Left lung (tissue), 4 donors: ENCODE measurements at regions not wholly inside any gene's neighbourhood (a gene's known extent, or its start where the extent isn't known, plus 50 kb on each side); places are given as distances from the start of the nearest gene placed in this dataset.

Experiments
- ATAC-seq: fragments of 200-7000 bp; cut with Tn5 transposase; one replicate; pipeline ENCODE4 v1.9.1; 2020; ENCODE audit warnings: moderate library complexity
- DNase-seq, 4 donors: peaks; one replicate each; pipeline ENCODE4 v3.0.0-alpha.2; 2013 to 2020
- H3K27ac ChIP-seq, 2 donors: fragments of 200-600 bp; sonication (generic) in 1 of 2; one replicate each; pipeline versions ENCODE4 v1.5.0 to v1.8.0; 2020 to 2021
- H3K27me3 ChIP-seq, 2 donors: fragments of 200-600 bp; sonication (generic) in 1 of 2; one replicate each; pipeline versions ENCODE4 v1.5.0 to v1.8.0; 2020 to 2021
- H3K36me3 ChIP-seq, 2 donors: fragments of 200-600 bp; sonication (generic) in 1 of 2; one replicate each; pipeline versions ENCODE4 v1.5.0 to v1.8.0; 2020 to 2021
- H3K4me1 ChIP-seq, 2 donors: fragments of 200-600 bp; one replicate each; pipeline ENCODE4 v1.8.0; 2021
- H3K4me3 ChIP-seq, 2 donors: fragments of 200-600 bp; sonication (generic) in 1 of 2; one replicate each; pipeline versions ENCODE4 v1.5.0 to v1.8.0; 2020 to 2021; ENCODE audit warnings: mild to moderate bottlenecking in 1 of 2
- H3K9me3 ChIP-seq, 2 donors: fragments of 200-600 bp; sonication (generic) in 1 of 2; one replicate each; pipeline versions ENCODE4 v1.5.0 to v1.8.0; 2020 to 2021
- intact Hi-C, 2 donors: fragments of 100-400 bp; cut with DNase I; formaldehyde crosslinking; loops; one replicate each; pipeline versions ENCODE4 v1.11.2 to v1.14.2; 2022
- TF ChIP-seq, protein P1 (sequence below), 2 donors: fragments of 200-600 bp; sonication (generic) in 1 of 2; IDR thresholded peaks; one replicate each; pipeline versions ENCODE4 v1.5.0 to v1.8.0; 2021; ENCODE audit warnings: antibody characterized with exemption in 2 of 2
- donor health status: DM: no; HTN: yes; CAD: no.
- donor health status: DM: no; HTN: no; CAD: no.

- Histone ChIP-seq H3K4me1 (no peaks in the 10 kb centered on the region), H3K27ac (no peak overlapping the region), H3K36me3 (no peaks in the 10 kb centered on the region), H3K9me3 (no peaks in the 10 kb centered on the region), H3K27me3 (no peaks in the 10 kb centered on the region), H3K4me3 (no peak overlapping the region)
- intact Hi-C loops, result no loop called here
- TF ChIP-seq, protein P1, sequence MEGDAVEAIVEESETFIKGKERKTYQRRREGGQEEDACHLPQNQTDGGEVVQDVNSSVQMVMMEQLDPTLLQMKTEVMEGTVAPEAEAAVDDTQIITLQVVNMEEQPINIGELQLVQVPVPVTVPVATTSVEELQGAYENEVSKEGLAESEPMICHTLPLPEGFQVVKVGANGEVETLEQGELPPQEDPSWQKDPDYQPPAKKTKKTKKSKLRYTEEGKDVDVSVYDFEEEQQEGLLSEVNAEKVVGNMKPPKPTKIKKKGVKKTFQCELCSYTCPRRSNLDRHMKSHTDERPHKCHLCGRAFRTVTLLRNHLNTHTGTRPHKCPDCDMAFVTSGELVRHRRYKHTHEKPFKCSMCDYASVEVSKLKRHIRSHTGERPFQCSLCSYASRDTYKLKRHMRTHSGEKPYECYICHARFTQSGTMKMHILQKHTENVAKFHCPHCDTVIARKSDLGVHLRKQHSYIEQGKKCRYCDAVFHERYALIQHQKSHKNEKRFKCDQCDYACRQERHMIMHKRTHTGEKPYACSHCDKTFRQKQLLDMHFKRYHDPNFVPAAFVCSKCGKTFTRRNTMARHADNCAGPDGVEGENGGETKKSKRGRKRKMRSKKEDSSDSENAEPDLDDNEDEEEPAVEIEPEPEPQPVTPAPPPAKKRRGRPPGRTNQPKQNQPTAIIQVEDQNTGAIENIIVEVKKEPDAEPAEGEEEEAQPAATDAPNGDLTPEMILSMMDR (IDR thresholded peaks at IDR 0.05), result no peak
- ATAC-seq (no peak), DNase-seq (no peak)
Measured at GRCh38 chr2:40642726-40643125, 190.8 kb upstream of the SLC8A1 start.

DNA sequence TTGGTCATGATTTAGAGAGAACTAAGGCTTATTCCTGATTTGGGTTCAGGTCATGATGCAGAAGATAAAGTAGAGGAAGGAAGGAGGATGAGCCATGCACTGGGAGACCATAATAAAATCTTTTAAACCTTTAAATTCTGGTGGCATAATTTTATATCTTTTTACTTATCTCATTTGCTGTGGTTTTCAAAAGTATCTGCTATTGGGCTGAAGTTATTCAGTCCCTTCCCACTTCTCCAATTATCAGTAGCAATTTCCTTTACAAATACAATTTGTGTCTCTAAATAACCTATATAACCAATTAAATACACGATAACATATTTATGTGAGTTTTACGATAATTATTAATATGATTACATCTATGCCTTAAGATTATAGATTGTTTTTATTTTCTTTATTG lies 194.8 kb upstream of the SLC8A1 start:
- Histone ChIP-seq H3K27ac (no peak overlapping the region), H3K27me3 (no peaks in the 10 kb centered on the region), H3K36me3 (no peaks in the 10 kb centered on the region), H3K4me3 (no peak overlapping the region), H3K9me3 (no peaks in the 10 kb centered on the region), H3K4me1 (no peaks in the 10 kb centered on the region)
- DNase-seq, result no peak
- no peak for ATAC-seq
- intact Hi-C loops, result no loop called here
- TF ChIP-seq, protein P1 (IDR thresholded peaks at IDR 0.05), result no peak

- TF ChIP-seq, protein P1 (IDR thresholded peaks at IDR 0.05), result no peak
- no peaks in the 10 kb centered on the region for H3K36me3 ChIP-seq
- no peak overlapping the region for H3K4me3 ChIP-seq
- no peak overlapping the region for H3K27ac ChIP-seq
- H3K9me3 ChIP-seq, result no peaks in the 10 kb centered on the region
- ATAC-seq (no peak), DNase-seq (no peak)
- no peaks in the 10 kb centered on the region for H3K4me1 ChIP-seq
- no peaks in the 10 kb centered on the region for H3K27me3 ChIP-seq
- intact Hi-C loops, result no loop called here
Measured at GRCh38 chr2:40652155-40652554, 200.3 kb upstream of the SLC8A1 start.

DNA sequence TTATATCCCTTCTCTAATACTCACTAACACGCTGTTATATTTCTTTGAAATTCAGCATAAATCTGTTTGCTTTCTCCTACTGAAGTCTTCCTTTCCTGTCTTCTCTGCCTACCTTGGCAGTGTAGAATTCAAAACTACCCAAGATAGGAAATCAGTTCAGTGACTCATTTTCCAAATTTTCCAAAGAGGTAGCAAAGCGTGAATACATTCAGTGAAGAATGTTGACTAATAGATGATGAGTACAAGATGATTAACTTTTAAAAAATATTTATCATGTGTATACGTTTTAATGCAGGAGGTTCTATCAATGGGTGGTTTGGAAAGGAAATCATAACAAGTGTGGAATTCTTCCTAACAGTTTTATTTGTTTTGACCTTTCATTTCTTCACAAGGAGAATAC lies 201.9 kb upstream of the SLC8A1 start:
- no peaks in the 10 kb centered on the region for H3K4me1 ChIP-seq
- no peak overlapping the region for H3K27ac ChIP-seq
- no peak overlapping the region for H3K4me3 ChIP-seq
- no peaks in the 10 kb centered on the region for H3K27me3 ChIP-seq
- TF ChIP-seq, protein P1 (IDR thresholded peaks at IDR 0.05), result no peak
- DNase-seq, result no peak
- H3K9me3 ChIP-seq, result no peaks in the 10 kb centered on the region
- no peak for ATAC-seq
- intact Hi-C loops, result no loop called here
- H3K36me3 ChIP-seq, result no peaks in the 10 kb centered on the region

DNA sequence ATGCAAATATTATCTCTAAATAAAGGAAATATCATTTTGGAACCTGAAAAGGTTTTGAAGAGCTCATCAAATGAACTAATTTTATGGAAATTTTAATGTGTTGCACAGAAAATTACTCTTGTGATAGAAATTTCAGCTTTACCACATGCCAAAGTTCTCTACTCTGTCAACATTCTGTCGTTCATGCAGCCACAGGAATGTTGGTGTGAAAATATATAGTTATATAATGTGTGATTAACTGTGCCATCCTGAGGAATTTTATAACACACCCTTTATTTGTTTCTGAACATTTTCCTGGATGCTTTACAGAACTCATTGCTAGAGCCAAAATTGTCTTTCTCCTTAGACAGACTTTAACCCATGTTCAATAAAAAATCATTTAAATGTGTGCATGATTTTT lies 202.5 kb upstream of the SLC8A1 start:
- Histone ChIP-seq H3K4me3 (no peak overlapping the region), H3K36me3 (no peaks in the 10 kb centered on the region)
- intact Hi-C loops, result no loop called here

More for the DNA sequence above, 202.5 kb upstream of the SLC8A1 start:
- Histone ChIP-seq H3K9me3 (no peaks in the 10 kb centered on the region), H3K27me3 (no peaks in the 10 kb centered on the region), H3K27ac (no peak overlapping the region), H3K4me1 (no peaks in the 10 kb centered on the region)
- no peak for DNase-seq
- no peak for ATAC-seq
- TF ChIP-seq, protein P1 (IDR thresholded peaks at IDR 0.05), result no peak
